SK-MEL-5 (cell line): ENCODE measurements at regions not wholly inside any gene's neighbourhood (a gene's known extent, or its start where the extent isn't known, plus 50 kb on each side); places are given as distances from the start of the nearest gene placed in this dataset.

Source experiments
- DNase-seq: peaks from one replicate; pipeline ENCODE4 v3.0.0-alpha.2; 2016; ENCODE audit warnings: low read depth, low spot score
- in situ Hi-C: cut with HindIII; loops from 2 replicates; pipeline ENCODE4 v1.10.0; 2016; ENCODE audit warnings: low sequenced_read_pairs, high pct_unique_total_duplicates, low pct_unique_long_range_greater_than_20kb

- no peak for DNase-seq
- in situ Hi-C loops, result no loop called here
Observed at GRCh38 chr11:133706925-133707794, 138.2 kb downstream of the SPATA19 start.

GRCh38 chr11:133705873-133706272 is 139.4 kb downstream of the SPATA19 start:
- no peak for DNase-seq
- in situ Hi-C loops, result no loop called here

- DNase-seq, result no peak
- in situ Hi-C loops, result no loop called here
Observed at GRCh38 chr11:133705074-133705648, 140.2 kb downstream of the SPATA19 start.

DNA sequence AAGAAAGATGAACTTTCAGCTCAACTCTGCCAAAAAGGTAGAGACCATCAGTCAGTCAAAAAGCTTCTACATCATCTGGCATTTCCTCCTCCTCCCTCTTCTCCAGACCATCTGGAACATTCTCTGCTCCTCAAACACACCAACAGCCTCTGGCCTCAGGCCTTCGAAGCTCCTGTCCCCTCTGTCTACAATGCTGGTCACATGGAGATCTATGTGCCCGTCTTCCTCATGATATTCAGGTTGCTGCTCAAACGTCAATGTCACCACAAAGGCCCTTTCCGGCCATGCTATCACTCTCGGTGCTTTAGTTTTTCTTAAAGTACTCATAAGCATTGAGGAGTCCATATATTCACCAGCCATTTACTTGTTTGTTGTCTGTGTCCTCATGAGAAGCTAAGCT is 146.2 kb downstream of the SPATA19 start:
- in situ Hi-C loops, result no loop called here
- DNase-seq, result no peak

DNA sequence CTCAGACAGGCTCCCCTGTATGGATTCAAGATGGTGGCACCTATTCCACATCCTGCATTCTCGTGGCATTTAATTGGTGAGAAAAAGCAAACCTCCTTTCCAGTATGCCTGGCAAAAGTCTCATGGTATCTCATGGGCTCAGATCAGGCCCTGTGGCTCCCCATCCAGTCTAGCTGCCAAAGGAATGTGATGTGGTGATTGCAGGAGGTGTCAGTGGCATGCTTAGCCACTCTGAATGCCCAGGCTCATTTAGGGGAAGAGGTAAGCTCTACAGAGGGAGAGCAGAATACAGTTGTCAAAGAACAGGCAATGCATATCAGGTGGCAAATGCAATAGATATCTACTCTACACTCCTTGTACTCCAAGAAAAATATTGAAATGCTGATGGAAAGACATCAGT is 146.7 kb downstream of the SPATA19 start:
- DNase-seq, result no peak
- in situ Hi-C loops, result no loop called here

DNA sequence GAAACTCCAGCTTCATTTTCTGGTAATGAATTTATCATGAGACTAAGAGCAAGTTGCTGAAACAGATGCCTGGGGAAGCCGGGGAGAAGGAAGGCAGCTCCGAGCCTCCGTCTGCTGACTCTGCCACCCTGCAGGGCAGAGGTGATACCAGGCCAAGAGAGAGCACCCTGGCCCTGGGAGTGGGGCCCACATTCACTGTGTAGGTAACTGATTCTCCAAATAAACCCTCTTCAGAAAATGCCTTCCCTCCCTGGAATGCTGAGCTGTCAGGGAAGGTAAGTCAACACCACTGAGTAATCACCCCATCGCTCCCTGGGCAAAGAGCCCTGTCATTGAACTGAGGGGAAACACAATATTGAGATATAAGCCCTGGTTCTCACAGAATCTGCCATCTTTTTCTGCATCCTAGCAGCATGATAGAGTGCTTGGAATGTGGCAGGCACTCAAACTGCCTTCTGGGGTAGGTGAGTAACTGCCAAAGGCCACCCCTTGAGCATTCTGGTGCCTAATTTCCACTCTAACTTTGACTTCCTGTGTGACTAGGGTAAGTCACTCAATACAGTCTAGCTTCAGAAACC is 147.6 kb downstream of the SPATA19 start:
- DNase-seq, result no peak
- in situ Hi-C loops, result no loop called here

DNA sequence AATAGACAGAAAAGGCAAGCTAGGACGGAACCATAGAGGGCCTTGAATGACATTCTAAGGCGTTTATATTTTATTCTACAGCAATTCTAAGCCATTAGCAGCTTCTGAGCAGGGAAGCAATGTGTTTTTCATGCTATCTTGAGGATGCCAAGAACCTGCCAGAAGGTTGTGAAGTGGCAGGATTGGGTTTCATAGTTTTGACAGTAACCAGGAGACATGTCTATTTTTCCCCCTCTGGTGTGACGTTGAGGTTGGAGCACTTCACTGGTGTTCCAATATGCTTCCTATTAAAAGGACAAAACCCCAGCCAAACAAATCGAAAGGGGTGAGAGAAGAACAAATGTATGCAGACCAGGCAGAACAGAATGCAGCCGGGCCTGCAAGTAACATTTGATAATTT is 148.2 kb downstream of the SPATA19 start:
- in situ Hi-C loops, result no loop called here
- DNase-seq, result no peak

DNA sequence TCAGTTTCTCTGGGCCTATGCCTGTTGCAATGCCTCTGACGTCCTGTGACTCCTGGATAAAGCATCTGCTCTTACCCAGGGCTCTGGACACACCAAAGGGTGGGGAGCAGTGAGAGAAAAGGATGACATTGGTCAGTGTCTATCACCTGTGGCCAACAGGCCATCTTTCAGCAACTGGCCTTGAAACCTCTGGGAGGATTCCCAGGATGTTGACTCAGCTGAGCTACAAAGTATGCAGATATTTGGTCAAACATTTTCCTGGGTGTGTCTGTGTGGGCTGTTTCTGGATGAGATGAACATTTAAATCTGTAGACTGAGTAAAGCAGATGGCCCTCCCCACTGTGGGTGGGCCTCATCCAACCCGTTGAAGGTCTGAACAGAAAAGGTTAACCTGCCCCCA is 149.9 kb downstream of the SPATA19 start:
- DNase-seq, result no peak
- in situ Hi-C loops, result no loop called here

- DNase-seq, result no peak
- in situ Hi-C loops, result no loop called here
Observed at GRCh38 chr11:133694701-133695100, 150.6 kb downstream of the SPATA19 start.

DNA sequence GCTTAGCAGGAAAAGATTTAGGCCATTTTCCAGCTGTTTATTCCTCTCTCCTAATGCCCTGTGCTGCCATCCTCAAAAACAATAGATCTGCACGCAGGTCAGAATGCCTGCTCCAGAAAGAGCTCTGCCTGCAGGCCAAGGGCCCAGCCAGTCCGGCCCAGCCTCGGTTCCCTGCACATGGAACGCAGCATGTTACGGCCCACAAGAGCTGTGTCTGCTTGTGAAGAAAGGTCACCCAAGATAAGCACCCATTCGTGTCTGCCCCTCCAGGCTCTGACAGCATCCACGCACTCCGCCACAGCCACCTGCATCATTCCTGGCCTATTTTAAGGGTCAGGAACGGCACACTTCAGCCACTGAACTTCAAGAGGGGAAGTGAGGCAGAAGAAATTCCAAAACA is 152.2 kb downstream of the SPATA19 start:
- DNase-seq, result no peak
- in situ Hi-C loops, result no loop called here

DNA sequence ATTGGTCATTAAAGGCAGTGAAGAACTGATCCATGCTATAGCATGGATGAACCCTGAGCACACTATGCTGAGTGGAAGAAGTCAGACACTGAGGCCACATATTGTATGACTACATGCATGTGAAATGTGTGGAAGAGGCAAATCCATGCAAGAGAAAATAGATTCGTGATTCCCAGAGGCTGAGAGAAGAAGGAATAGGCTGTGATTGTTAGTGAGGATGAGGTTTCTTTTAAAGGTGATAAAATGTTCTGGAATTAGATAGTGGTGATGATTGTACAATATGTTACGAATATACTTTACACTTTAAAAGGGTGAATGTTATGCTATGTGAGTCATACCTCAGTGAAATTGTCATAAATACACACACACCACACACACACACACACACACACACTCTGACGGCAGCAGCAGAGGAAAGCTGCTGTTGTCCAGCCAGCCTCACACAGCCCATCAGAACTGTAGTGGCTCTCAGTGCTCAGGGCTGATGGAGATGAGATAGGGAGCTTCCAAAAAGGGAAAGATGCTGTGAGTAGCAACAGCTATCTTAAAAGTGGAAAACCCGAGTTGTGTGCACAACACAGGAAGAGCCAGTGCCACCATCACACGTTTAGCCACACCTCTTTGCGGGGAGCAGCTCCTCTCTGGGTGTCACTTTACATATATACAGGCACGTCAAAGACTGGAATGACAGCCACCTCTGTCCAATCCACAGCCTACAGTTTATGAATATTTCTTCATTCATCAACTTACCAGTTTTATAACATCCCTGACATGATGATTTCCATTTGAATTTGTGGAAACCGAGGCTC is 153.0 kb downstream of the SPATA19 start:
- in situ Hi-C loops, result no loop called here
- no peak for DNase-seq

GRCh38 chr11:133687781-133688180 is 155.5 kb upstream of the OPCML start:
- no peak for DNase-seq
- in situ Hi-C loops, result no loop called here

DNA sequence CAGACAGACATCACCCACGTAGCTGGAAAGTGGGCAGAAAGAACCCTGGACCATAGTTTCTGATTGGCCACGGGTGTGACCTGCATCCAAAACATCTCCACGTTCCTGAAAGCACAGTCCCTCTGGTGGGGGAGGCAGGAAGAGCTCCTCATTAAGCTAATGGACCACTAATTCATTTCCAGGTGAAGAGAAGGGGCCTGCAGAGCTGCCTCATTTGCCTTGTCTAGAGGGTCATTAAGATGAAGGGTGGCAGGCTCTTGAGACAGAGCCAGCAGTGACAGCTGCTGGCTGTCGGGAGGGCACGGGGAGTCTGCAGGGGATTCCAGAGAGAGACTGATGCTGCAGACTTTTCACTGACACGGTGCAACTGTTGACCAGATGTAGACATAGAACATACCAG is 149.6 kb upstream of the OPCML start:
- in situ Hi-C loops, result no loop called here
- no peak for DNase-seq

DNA sequence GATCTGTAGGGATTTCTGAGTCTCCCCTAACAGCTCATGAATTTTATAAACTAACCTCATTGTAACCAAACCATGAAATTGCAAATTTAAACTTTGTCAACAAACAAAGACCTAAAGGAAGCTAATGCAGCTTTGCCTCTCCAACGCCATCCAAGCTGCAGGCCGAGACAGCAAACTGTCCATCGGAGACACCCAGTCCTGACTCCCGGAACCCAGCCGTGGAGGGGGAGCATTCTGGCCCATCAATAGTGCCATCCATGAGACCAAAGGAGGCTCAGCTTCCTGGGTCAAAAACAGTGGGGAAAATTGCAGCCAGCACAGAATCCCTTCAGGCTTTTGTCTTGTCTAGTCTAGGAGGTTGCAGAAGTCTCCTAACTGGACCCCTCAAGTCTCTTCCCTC is 147.6 kb upstream of the OPCML start:
- in situ Hi-C loops, result no loop called here
- DNase-seq, result no peak

DNA sequence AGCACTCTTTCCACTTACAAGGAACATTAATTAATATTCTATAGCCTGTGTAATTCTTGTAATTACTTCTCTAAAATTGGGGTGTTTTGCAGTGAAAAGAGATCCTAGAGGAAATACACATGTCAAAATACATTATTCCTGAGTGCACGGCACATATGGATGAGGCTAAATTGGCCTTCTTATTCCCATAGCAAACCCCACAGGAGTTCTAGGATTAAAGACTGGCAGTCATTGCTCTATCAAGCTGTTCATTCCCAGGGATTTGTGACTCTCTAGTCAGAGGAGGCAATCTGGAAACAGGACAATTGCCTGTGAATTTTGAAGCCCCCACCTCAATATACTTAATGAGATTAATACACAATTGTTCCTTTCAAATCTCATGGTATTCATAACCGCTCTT is 145.9 kb upstream of the OPCML start:
- in situ Hi-C loops, result no loop called here
- no peak for DNase-seq

DNA sequence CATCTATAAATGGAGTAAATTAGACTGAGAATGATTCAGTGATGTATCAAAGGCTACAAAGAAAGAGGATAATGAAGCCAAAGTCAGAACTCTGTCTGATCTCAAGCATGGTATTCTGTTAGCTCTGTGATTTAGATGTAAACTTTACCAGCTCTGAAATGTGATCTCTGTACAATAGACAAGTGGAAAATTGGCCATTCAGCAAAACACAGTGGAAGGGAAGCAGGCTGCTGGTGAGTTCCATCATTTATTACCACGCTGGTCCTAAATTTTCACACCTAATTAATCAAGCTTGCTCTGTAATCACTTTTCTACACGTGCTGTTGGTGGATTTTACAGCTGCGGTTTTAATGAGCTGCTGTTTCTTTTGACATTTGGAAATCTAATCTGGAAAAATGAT is 145.1 kb upstream of the OPCML start:
- DNase-seq, result no peak
- in situ Hi-C loops, result no loop called here

DNA sequence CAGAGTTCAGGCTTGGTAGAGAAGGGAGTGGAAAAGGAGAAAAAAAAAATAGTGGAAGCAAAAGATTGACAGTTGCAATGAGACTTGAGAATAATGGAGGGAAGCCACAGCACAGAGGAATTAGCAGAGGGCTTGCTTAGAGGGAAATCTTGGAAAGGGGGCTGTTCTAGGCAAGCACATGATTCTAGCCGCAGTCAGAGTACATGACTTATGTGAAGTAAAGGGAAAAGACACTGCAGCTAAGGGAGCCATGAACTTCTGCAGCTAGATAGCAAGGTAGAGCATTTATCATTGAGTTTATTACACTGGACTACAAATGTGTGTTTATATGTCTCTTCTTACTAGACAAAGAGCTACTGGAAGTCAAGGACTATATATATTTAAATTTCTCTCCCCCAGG is 144.0 kb upstream of the OPCML start:
- in situ Hi-C loops, result no loop called here
- no peak for DNase-seq

DNA sequence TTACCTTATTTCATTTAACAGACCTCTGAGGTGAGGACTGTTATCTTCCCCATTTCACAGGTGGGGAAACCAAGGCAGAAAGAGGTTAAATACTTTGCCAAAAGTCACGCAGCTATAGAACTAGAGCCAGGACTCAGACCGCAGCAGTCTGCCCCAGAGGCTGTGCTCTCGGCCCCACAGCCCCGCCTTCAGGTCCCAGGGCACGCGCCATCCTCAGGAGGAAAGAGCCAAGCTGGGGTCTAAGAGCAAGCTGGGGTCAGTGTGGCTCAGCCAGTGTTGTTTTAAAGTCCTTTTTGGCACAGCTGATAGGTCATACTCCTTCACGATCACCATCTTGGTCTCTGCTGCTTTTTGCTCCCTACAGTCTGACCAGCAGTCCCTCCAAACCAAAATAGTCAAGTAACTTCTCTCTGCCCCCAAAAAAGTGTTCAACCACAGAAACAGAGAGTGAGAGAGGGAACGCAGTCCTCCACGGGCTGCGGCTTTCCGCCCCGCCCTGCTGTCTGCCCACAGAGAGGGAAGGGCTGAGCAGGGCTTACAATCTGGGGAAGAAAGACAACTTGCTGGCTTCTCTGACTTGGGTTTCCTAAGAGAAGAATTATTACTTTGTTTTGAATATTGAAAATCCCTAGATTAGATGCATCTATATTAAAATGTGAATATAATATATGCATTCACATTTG is 137.2 kb upstream of the OPCML start:
- in situ Hi-C loops, result no loop called here
- no peak for DNase-seq
